Esophagus squamous epithelium (tissue), 5 donors: ENCODE measurements at regions not wholly inside any gene's neighbourhood (a gene's known extent, or its start where the extent isn't known, plus 50 kb on each side); places are given as distances from the start of the nearest gene placed in this dataset.

Experiments
- DNase-seq: peaks from one replicate; lab custom pipeline; 2025; lab: John Stamatoyannopoulos, UW
- H3K27ac ChIP-seq, 4 donors: fragments of 200-600 bp; sonication (generic); one replicate each; pipeline ENCODE4 v1.5.1; 2016 to 2019; ENCODE audit warnings: mild to moderate bottlenecking in 1 of 4
- H3K27me3 ChIP-seq, 4 donors: fragments of 200-600 bp; sonication (generic); 1 replicate in 3 of 4; 2 replicates in 1 of 4; pipeline versions ENCODE4 v1.5.1 to v1.6.0; 2017 to 2021; ENCODE audit warnings: antibody characterized with exemption in 1 of 4
- H3K36me3 ChIP-seq, 3 donors: fragments of 200-600 bp; sonication (generic); one replicate each; pipeline ENCODE4 v1.5.1; 2016 to 2019
- H3K4me1 ChIP-seq, 3 donors: fragments of 200-600 bp; sonication (generic); one replicate each; pipeline ENCODE4 v1.5.1; 2017 to 2019
- H3K4me3 ChIP-seq, 4 donors: fragments of 200-600 bp; sonication (generic); 1 replicate in 3 of 4; 2 replicates in 1 of 4; pipeline ENCODE4 v1.5.1; 2016 to 2019; ENCODE audit warnings: mild to moderate bottlenecking in 2 of 4, moderate library complexity in 1 of 4
- H3K9me3 ChIP-seq, 3 donors: fragments of 200-600 bp; sonication (generic); one replicate each; pipeline ENCODE4 v1.5.1; 2016 to 2019
- CTCF ChIP-seq, 6 experiments: fragments of 450-650 bp in 4 of 6; fragments of 200-600 bp in 2 of 6; sonication (generic) in 2 of 6; IDR thresholded peaks; one replicate each; pipeline ENCODE4 v1.5.1; 2016 to 2019; ENCODE audit warnings: antibody characterized with exemption in 6 of 6, mild to moderate bottlenecking in 4 of 6, moderate library complexity in 4 of 6
- POLR2A ChIP-seq, 4 donors: fragments of 450-650 bp; IDR thresholded peaks; one replicate each; pipeline ENCODE4 v1.6.1; 2017; ENCODE audit warnings: antibody characterized with exemption in 4 of 4, mild to moderate bottlenecking in 4 of 4, moderate library complexity in 3 of 4
- WGBS, 2 donors: methylation state at CpG; one replicate each; pipeline ENCODE4 v1.1.5; 2018; 5-methylcytosine and 5-hydroxymethylcytosine counted together
- intact Hi-C: fragments of 100-400 bp; cut with DNase I; formaldehyde crosslinking; loops from one replicate; pipeline ENCODE4 v1.15.0; 2022
- donor health status: DM: yes; HTN: yes; CAD: no.

GRCh38 chr13:86825410-86825809, 845.8 kb upstream of the SLITRK5 start:
- intact Hi-C loops: no loop called here
- Histone ChIP-seq H3K4me1 (no peaks in the 10 kb centered on the region), H3K9me3 (no peaks in the 10 kb centered on the region), H3K27me3 (no peaks in the 10 kb centered on the region), H3K27ac (no peak overlapping the region), H3K36me3 (no peaks in the 10 kb centered on the region), H3K4me3 (no peak overlapping the region)
- 88 to 94% methylated on average over 1 of the region's 1 CpG for WGBS, 2 donors
- TF ChIP-seq POLR2A (IDR thresholded peaks at IDR 0.05) (no peak), CTCF (IDR thresholded peaks at IDR 0.05) (no peak)
- no peak for DNase-seq

DNA sequence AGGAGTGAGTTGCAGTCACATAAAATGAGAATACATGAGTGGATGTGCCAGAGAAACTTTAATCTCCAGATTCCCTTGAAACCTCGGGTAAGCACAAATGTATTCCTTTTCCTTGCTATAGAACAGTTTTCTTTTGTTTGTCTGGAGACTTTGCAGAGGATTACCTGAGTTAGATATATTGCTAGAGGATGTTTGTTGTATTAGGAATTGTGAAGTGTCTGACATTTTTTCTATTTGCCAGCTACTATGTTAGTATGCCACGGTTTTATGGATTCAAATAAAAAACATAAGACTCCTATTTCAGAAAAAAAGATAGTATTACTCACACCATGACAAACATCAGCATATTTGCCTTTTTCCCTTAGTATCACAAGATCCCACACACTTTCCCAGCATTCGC, 844.9 kb upstream of the SLITRK5 start:
- no peaks in the 10 kb centered on the region for H3K36me3 ChIP-seq
- no peak overlapping the region for H3K27ac ChIP-seq
- H3K4me1 ChIP-seq: no peaks in the 10 kb centered on the region
- no peaks in the 10 kb centered on the region for H3K9me3 ChIP-seq
- WGBS, 2 donors: 35 to 52% methylated on average over 3 of the region's 3 CpGs
- no peaks in the 10 kb centered on the region for H3K27me3 ChIP-seq
- intact Hi-C loops: no loop called here
- TF ChIP-seq CTCF (IDR thresholded peaks at IDR 0.05) (no peak), POLR2A (IDR thresholded peaks at IDR 0.05) (no peak)
- no peak for DNase-seq
- H3K4me3 ChIP-seq: no peak overlapping the region

- Histone ChIP-seq H3K4me1 (no peaks in the 10 kb centered on the region), H3K36me3 (no peaks in the 10 kb centered on the region), H3K27me3 (no peaks in the 10 kb centered on the region), H3K9me3 (no peaks in the 10 kb centered on the region), H3K4me3 (no peak overlapping the region), H3K27ac (no peak overlapping the region)
- WGBS, 2 donors: 39 to 49% methylated on average over 4 of the region's 4 CpGs
- intact Hi-C loops: no loop called here
- TF ChIP-seq POLR2A (IDR thresholded peaks at IDR 0.05) (no peak), CTCF (IDR thresholded peaks at IDR 0.05) (no peak)
- no peak for DNase-seq
Observed at GRCh38 chr13:86830046-86830445, 841.1 kb upstream of the SLITRK5 start.

DNA sequence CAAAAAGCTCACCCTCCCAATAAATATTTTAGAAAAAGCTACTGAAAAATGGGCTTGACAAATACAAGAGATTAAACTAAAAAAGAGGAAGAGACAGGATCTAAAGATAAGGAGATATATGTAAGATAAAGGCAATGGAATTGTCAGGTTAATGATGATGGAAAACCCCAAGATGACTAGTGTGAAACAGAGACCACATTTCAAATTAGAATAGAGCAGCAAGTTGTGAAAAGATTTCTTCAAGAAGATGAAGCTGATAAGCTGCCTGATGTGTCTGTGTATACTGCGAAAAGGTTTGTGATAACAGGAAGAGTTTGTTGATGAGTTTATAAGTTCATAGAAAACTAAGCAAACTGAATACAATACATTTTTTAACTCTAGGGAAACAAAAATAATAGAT, 840.1 kb upstream of the SLITRK5 start:
- Histone ChIP-seq H3K36me3 (no peaks in the 10 kb centered on the region), H3K9me3 (peaks cover 0 to 1% (median 0%) of the 10 kb centered on the region in 3 donors), H3K27ac (no peak overlapping the region), H3K4me3 (no peak overlapping the region), H3K27me3 (no peaks in the 10 kb centered on the region), H3K4me1 (no peaks in the 10 kb centered on the region)
- TF ChIP-seq CTCF (IDR thresholded peaks at IDR 0.05) (no peak), POLR2A (IDR thresholded peaks at IDR 0.05) (no peak)
- intact Hi-C loops: no loop called here
- no peak for DNase-seq
- WGBS, 2 donors: 0 to 56% methylated on average over 1 of the region's 1 CpG

DNA sequence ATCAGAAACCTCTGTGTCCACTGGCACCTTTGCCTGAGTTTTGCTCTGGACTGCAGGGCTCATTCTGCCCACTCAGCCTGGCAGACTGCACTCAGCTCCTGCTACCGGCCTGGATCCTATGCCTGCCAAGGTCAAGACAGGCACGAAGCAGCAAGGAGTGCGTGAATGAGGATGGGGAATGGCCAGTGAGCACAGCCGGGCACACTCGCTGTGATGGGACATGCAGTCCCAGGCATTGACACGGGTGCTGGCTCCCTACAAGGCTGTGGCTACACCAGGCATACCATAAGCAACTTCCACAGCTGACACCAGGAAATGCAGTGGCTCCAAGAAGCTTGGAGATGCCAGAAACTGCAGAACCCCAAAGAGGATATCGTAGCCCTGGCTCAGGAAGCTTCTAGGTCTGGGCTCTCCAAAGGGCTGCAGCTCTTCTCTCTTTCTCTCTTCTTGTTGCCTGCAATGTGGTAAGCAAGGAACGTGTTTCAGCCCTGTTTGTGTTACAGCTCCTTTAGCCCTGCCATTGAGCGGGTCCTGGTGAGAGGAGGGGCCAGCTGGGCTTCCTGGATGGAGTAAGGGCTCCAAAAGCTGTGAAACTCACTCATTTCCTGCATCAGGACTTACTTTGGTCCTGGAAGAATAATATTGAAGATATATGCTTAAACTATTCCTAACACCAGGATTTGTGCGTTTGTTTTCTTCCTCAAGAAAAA, 832.6 kb upstream of the SLITRK5 start:
- Histone ChIP-seq H3K36me3 (no peaks in the 10 kb centered on the region), H3K27ac (no peak overlapping the region), H3K9me3 (peaks cover 0 to 17% (median 0%) of the 10 kb centered on the region in 3 donors), H3K27me3 (no peaks in the 10 kb centered on the region), H3K4me3 (no peak overlapping the region), H3K4me1 (no peaks in the 10 kb centered on the region)
- 50 to 74% methylated on average over 4 to 7 of the region's 10 CpGs for WGBS, 2 donors
- no peak for DNase-seq
- intact Hi-C loops: no loop called here
- no peak for TF ChIP-seq CTCF (IDR thresholded peaks at IDR 0.05)
- TF ChIP-seq POLR2A (IDR thresholded peaks at IDR 0.05): no peak
